K562 (cell line): ENCODE measurements at regions not wholly inside any gene's neighbourhood (a gene's known extent, or its start where the extent isn't known, plus 50 kb on each side); places are given as distances from the start of the nearest gene placed in this dataset.
A peak's percentile ranks its signal among the peaks of the same experiment; 100 is the strongest.

Source experiments
- CREB5 ChIP-seq: fragments of 250-450 bp; sonication (Bioruptor Pico); IDR thresholded peaks from 2 replicates; pipeline ENCODE4 v1.5.0; 2020; ENCODE audit warnings: mild to moderate bottlenecking
- EP300 ChIP-seq: IDR thresholded peaks from 2 replicates; pipeline ENCODE4 v1.6.1; 2012; ENCODE audit warnings: low read length, improper control_type of control experiment
- FOXA3 ChIP-seq, 2 experiments: fragments of 450-650 bp in 1 of 2; sonication (generic) in 1 of 2; formaldehyde crosslinking; IDR thresholded peaks in 1 of 2; conservative IDR thresholded peaks in 1 of 2; 2 replicates each; pipeline versions ENCODE4 v1.4.0 to v1.8.0; 2020 to 2022; ENCODE audit warnings: mild to moderate bottlenecking in 2 of 2, missing genetic modification reagents in 1 of 2
- HDAC1 ChIP-seq, 2 experiments: fragments of 450-650 bp; IDR thresholded peaks; 2 replicates each; pipeline ENCODE4 v1.6.1; 2016 to 2017; ENCODE audit warnings: inconsistent platforms in 1 of 2, mild to moderate bottlenecking in 1 of 2, moderate library complexity in 1 of 2
- HLTF ChIP-seq: fragments of 450-650 bp; IDR thresholded peaks from 2 replicates; pipeline ENCODE4 v1.6.1; 2016
- ILK ChIP-seq: fragments of 450-650 bp; IDR thresholded peaks from 2 replicates; pipeline ENCODE4 v1.6.1; 2016; ENCODE audit warnings: missing genetic modification characterization, low read depth, mild to moderate bottlenecking, missing compliant biosample characterization, moderate library complexity, borderline replicate concordance
- KAT8 ChIP-seq: fragments of 450-650 bp; IDR thresholded peaks from 2 replicates; pipeline ENCODE4 v1.6.1; 2016; ENCODE audit warnings: low read depth, mild to moderate bottlenecking
- NCOA6 ChIP-seq: fragments of 450-650 bp; IDR thresholded peaks from 2 replicates; pipeline ENCODE4 v1.6.1; 2017; ENCODE audit warnings: mild to moderate bottlenecking
- PHF8 ChIP-seq: fragments of 200-600 bp; sonication (generic); IDR thresholded peaks from 2 replicates; pipeline ENCODE4 v1.6.1; 2012; ENCODE audit warnings: mixed run types, mild to moderate bottlenecking, inconsistent platforms, low read length, moderate library complexity, borderline replicate concordance
- POLR2G ChIP-seq: fragments of 200-400 bp; formaldehyde crosslinking; IDR thresholded peaks from 2 replicates; pipeline ENCODE4 v1.6.1; 2017; ENCODE audit warnings: low read depth, mild to moderate bottlenecking, antibody characterized with exemption, low read length, moderate library complexity
- RBM15 ChIP-seq: fragments of 200-400 bp; formaldehyde crosslinking; IDR thresholded peaks from 2 replicates; pipeline ENCODE4 v1.6.1; 2018; ENCODE audit warnings: mild to moderate bottlenecking, low read length, moderate library complexity; ENCODE audit not compliant: insufficient read depth
- RFX5 ChIP-seq: IDR thresholded peaks from 2 replicates; pipeline ENCODE4 v1.6.1; 2011; ENCODE audit warnings: low read depth, mild to moderate bottlenecking, improper control_type of control experiment, low read length
- SIN3A ChIP-seq, 2 experiments: fragments of 150-350 bp in 1 of 2; IDR thresholded peaks; 2 replicates each; pipeline ENCODE4 v1.6.1; 2011 to 2016; ENCODE audit warnings: borderline replicate concordance in 2 of 2, low read depth in 2 of 2, low read length in 2 of 2, mild to moderate bottlenecking in 2 of 2, moderate library complexity in 2 of 2; ENCODE audit not compliant: control insufficient read depth in 1 of 2
- TRIM24 ChIP-seq, 2 experiments: fragments of 450-650 bp; IDR thresholded peaks; 2 replicates each; pipeline ENCODE4 v1.6.1; 2016
- U2AF1 ChIP-seq: fragments of 200-400 bp; formaldehyde crosslinking; optimal IDR thresholded peaks from 2 replicates; pipeline ENCODE3; 2017; ENCODE audit warnings: mild to moderate bottlenecking, low read depth, low read length, moderate library complexity
- ZBTB2 ChIP-seq: fragments of 450-650 bp; IDR thresholded peaks from 2 replicates; pipeline ENCODE4 v1.6.1; 2016; ENCODE audit warnings: antibody characterized with exemption
- ZFP36 ChIP-seq: fragments of 150-350 bp; IDR thresholded peaks from 2 replicates; pipeline ENCODE4 v1.6.1; 2018; ENCODE audit warnings: low read length, low read depth; ENCODE audit not compliant: partially characterized antibody
- ZNF174 ChIP-seq: fragments of 250-450 bp; sonication (Bioruptor Pico); IDR thresholded peaks from 2 replicates; pipeline ENCODE4 v1.4.0; 2020; ENCODE audit warnings: mild to moderate bottlenecking
- ZNF592 ChIP-seq: fragments of 450-650 bp; IDR thresholded peaks from 2 replicates; pipeline ENCODE4 v1.6.1; 2017; ENCODE audit warnings: antibody characterized with exemption, mild to moderate bottlenecking

GRCh38 chr1:65066766-65067490, 81.1 kb upstream of the AK4 start (continued):
- TF ChIP-seq FOXA3 (CRISPR knock-in tag; conservative IDR thresholded peaks at IDR 0.05 in 1 of 2, IDR thresholded peaks at IDR 0.05 in 1 of 2): peak; percentile 77 to 87
- peak in 1 of 2 experiments; percentile 36; a peak in 1 of 4 replicates for TF ChIP-seq TRIM24 (IDR thresholded peaks at IDR 0.05)
- peak; percentile 15 for TF ChIP-seq U2AF1
- no peak for TF ChIP-seq ZNF174
- peak; percentile 57; the same call in 1 of the 2 replicates for TF ChIP-seq PHF8
- TF ChIP-seq SIN3A (IDR thresholded peaks at IDR 0.05; ENCODE audit: borderline replicate concordance in 2 of 2, control insufficient read depth in 1 of 2, low read depth in 2 of 2, low read length in 2 of 2): peak in 1 of 2 experiments; percentile 32; a peak in 1 of 4 replicates
- 0 out of 2 replicates have a peak, but pooled peaks have one; percentile 11 for TF ChIP-seq EP300
- TF ChIP-seq KAT8: no peak
- peak in 1 of 2 experiments; percentile 82; a peak in 2 of 4 replicates for TF ChIP-seq HDAC1 (IDR thresholded peaks at IDR 0.05)
- no peak for TF ChIP-seq RBM15
- 0 out of 2 replicates have a peak, but pooled peaks have one; percentile 22 for TF ChIP-seq HLTF
- TF ChIP-seq ILK (tag): no peak
- TF ChIP-seq CREB5 (CRISPR knock-in tag): no peak
- TF ChIP-seq NCOA6: no peak
- no peak for TF ChIP-seq ZNF592
- TF ChIP-seq ZFP36: peak; percentile 39
- TF ChIP-seq RFX5: no peak
- TF ChIP-seq ZBTB2: 0 out of 2 replicates have a peak, but pooled peaks have one; percentile 31
- TF ChIP-seq POLR2G: peak; percentile 83
